H1 (cell line): ENCODE measurements at regions not wholly inside any gene's neighbourhood (a gene's known extent, or its start where the extent isn't known, plus 50 kb on each side); places are given as distances from the start of the nearest gene placed in this dataset.

Experiments used
- CTCF ChIA-PET: fragments of 300-600 bp; sonication (Branson Sonifier 250); formaldehyde crosslinking; loops from one replicate; lab custom pipeline; 2021; ENCODE audit not compliant: partially characterized antibody; lab: Charles Lee
- POLR2A ChIA-PET: fragments of 300-600 bp; sonication (Branson Sonifier 250); formaldehyde crosslinking; loops from one replicate; lab custom pipeline; 2021; ENCODE audit warnings: inconsistent platforms; ENCODE audit not compliant: partially characterized antibody; lab: Charles Lee
- DNase-seq, 2 experiments: peaks; one replicate each; pipeline versions ENCODE4 v3.0.0 to v3.0.0-alpha.2; 2010 to 2022; ENCODE audit warnings: low spot score in 2 of 2, low read depth in 1 of 2, mixed read lengths in 1 of 2
- FAIRE-seq: peaks from 2 replicates; lab custom pipeline; 2011; peaks lifted over from hg19 to GRCh38; lab: Jason Lieb, UNC
- H2AFZ ChIP-seq: 2 replicates; pipeline ENCODE4 v1.8.1; 2012; ENCODE audit warnings: low read length, inconsistent platforms
- H2AK5ac ChIP-seq: 2 replicates; pipeline ENCODE4 v1.6.1; 2013; ENCODE audit warnings: low read depth, low read length
- H2BK120ac ChIP-seq: replicated peaks from 2 replicates; pipeline ENCODE3; 2013; ENCODE audit warnings: low read depth, low read length, inconsistent platforms
- H2BK12ac ChIP-seq: 2 replicates; pipeline ENCODE4 v1.6.1; 2013; ENCODE audit warnings: low read depth, low read length
- H2BK15ac ChIP-seq: 2 replicates; pipeline ENCODE4 v1.6.1; 2013; ENCODE audit warnings: low read length
- H2BK20ac ChIP-seq: 2 replicates; pipeline ENCODE4 v1.6.1; 2013; ENCODE audit warnings: low read length
- H2BK5ac ChIP-seq: 2 replicates; pipeline ENCODE4 v1.6.1; 2013; ENCODE audit warnings: low read depth, low read length
- H3K14ac ChIP-seq: 2 replicates; pipeline ENCODE4 v1.6.1; 2013; ENCODE audit warnings: inconsistent platforms; ENCODE audit not compliant: insufficient read length
- H3K18ac ChIP-seq: 2 replicates; pipeline ENCODE4 v1.6.1; 2013; ENCODE audit warnings: low read length; ENCODE audit errors: extremely low read depth
- H3K23ac ChIP-seq: 2 replicates; pipeline ENCODE4 v1.6.1; 2013; ENCODE audit warnings: inconsistent platforms; ENCODE audit not compliant: insufficient read length
- H3K23me2 ChIP-seq: 2 replicates; pipeline ENCODE4 v1.6.1; 2013; ENCODE audit warnings: low read depth, low read length
- H3K27ac ChIP-seq: 2 replicates; pipeline ENCODE4 v1.6.1; 2011; ENCODE audit warnings: low read depth, low read length, inconsistent platforms
- H3K27me3 ChIP-seq, 4 experiments: replicated peaks in 1 of 4; 1 replicate in 1 of 4; 2 replicates in 3 of 4; pipeline versions ENCODE4 v1.6.1 to v1.8.1; 2011 to 2013; ENCODE audit warnings: low read length in 3 of 4, mild to moderate bottlenecking in 3 of 4, inconsistent platforms in 2 of 4, mixed read lengths in 2 of 4, moderate library complexity in 1 of 4; ENCODE audit not compliant: control insufficient read depth in 3 of 4, insufficient read depth in 3 of 4; ENCODE audit errors: extremely low read depth in 1 of 4
- H3K36me3 ChIP-seq, 4 experiments: 2 replicates each; pipeline versions ENCODE4 v1.6.1 to v1.8.1; 2011 to 2013; ENCODE audit warnings: mild to moderate bottlenecking in 4 of 4, low read length in 3 of 4, moderate library complexity in 2 of 4, control low read depth in 1 of 4, inconsistent platforms in 1 of 4; ENCODE audit not compliant: insufficient read depth in 4 of 4, control insufficient read depth in 2 of 4
- H3K4ac ChIP-seq: replicated peaks from 2 replicates; pipeline ENCODE3; 2013; ENCODE audit warnings: low read length, low read depth, mixed read lengths, inconsistent platforms; ENCODE audit not compliant: insufficient read length
- H3K4me1 ChIP-seq, 4 experiments: replicated peaks in 1 of 4; 1 replicate in 1 of 4; 2 replicates in 3 of 4; pipeline versions ENCODE4 v1.6.1 to v1.8.1; 2011 to 2013; ENCODE audit warnings: low read length in 3 of 4, inconsistent platforms in 2 of 4, mixed read lengths in 1 of 4; ENCODE audit not compliant: insufficient read depth in 4 of 4, control insufficient read depth in 3 of 4
- H3K4me2 ChIP-seq, 2 experiments: 2 replicates each; pipeline versions ENCODE4 v1.6.1 to v1.8.1; 2011 to 2013; ENCODE audit warnings: low read depth in 2 of 2, low read length in 2 of 2, control low read depth in 1 of 2, inconsistent platforms in 1 of 2, mild to moderate bottlenecking in 1 of 2; ENCODE audit not compliant: insufficient read depth in 1 of 2
- H3K4me3 ChIP-seq, 4 experiments: fragments of 200-600, 300-600 bp in 1 of 4; sonication (generic), shearing (Covaris generic), sonication (Bioruptor Twin) in 1 of 4; 2 replicates each; pipeline versions ENCODE4 v1.5.1 to v1.8.1; 2011 to 2016; ENCODE audit warnings: low read length in 4 of 4, low read depth in 3 of 4, control low read depth in 2 of 4, inconsistent platforms in 2 of 4, mild to moderate bottlenecking in 2 of 4, mixed read lengths in 1 of 4, moderate library complexity in 1 of 4; ENCODE audit not compliant: insufficient read depth in 2 of 4; ENCODE audit errors: extremely low read depth in 1 of 4
- H3K56ac ChIP-seq: replicated peaks from 2 replicates; pipeline ENCODE3; 2013; ENCODE audit warnings: low read depth, mild to moderate bottlenecking, mixed read lengths, low read length, inconsistent platforms; ENCODE audit not compliant: insufficient read length
- H3K79me1 ChIP-seq: 2 replicates; pipeline ENCODE4 v1.6.1; 2013; ENCODE audit warnings: low read depth, low read length, control low read depth
- H3K79me2 ChIP-seq, 2 experiments: 2 replicates each; pipeline versions ENCODE4 v1.6.1 to v1.8.1; 2012 to 2013; ENCODE audit warnings: low read length in 2 of 2, mild to moderate bottlenecking in 2 of 2, inconsistent platforms in 1 of 2; ENCODE audit not compliant: insufficient read depth in 2 of 2, control insufficient read depth in 1 of 2
- H3K9ac ChIP-seq, 4 experiments: replicated peaks in 1 of 4; 1 replicate in 1 of 4; 2 replicates in 3 of 4; pipeline versions ENCODE4 v1.6.1 to v1.8.1; 2011 to 2013; ENCODE audit warnings: low read depth in 3 of 4, low read length in 3 of 4, control low read depth in 2 of 4, mild to moderate bottlenecking in 2 of 4, moderate library complexity in 2 of 4, inconsistent platforms in 1 of 4; ENCODE audit errors: extremely low read depth in 1 of 4
- H3K9me3 ChIP-seq, 2 experiments: 2 replicates each; pipeline versions ENCODE4 v1.6.1 to v1.8.1; 2012 to 2013; ENCODE audit warnings: mild to moderate bottlenecking in 2 of 2, moderate library complexity in 2 of 2, control low read depth in 1 of 2, inconsistent platforms in 1 of 2, low read depth in 1 of 2, low read length in 1 of 2, mixed read lengths in 1 of 2; ENCODE audit not compliant: insufficient read depth in 2 of 2
- H4K20me1 ChIP-seq, 2 experiments: replicated peaks in 1 of 2; 2 replicates each; pipeline versions ENCODE3 to v1.8.1; 2011 to 2013; ENCODE audit warnings: inconsistent platforms in 2 of 2, low read length in 2 of 2, mild to moderate bottlenecking in 1 of 2; ENCODE audit not compliant: insufficient read depth in 2 of 2, control insufficient read depth in 1 of 2
- H4K5ac ChIP-seq: 2 replicates; pipeline ENCODE4 v1.6.1; 2013; ENCODE audit warnings: low read length, low read depth, mixed read lengths, inconsistent platforms; ENCODE audit not compliant: insufficient read length
- H4K8ac ChIP-seq: 2 replicates; pipeline ENCODE4 v1.8.0; 2013; ENCODE audit warnings: mild to moderate bottlenecking, moderate library complexity, low read length, inconsistent platforms; ENCODE audit not compliant: insufficient read depth; ENCODE audit errors: extremely low read depth
- H4K91ac ChIP-seq: replicated peaks from 2 replicates; pipeline ENCODE3; 2013; ENCODE audit warnings: low read length, mixed read lengths, inconsistent platforms; ENCODE audit not compliant: insufficient read length
- MAFK ChIP-seq: IDR thresholded peaks from 2 replicates; pipeline ENCODE4 v1.6.1; 2012; ENCODE audit warnings: low read depth, mild to moderate bottlenecking, improper control_type of control experiment, low read length
- SIN3A ChIP-seq, 2 experiments: IDR thresholded peaks in 1 of 2; conservative IDR thresholded peaks in 1 of 2; 2 replicates each; pipeline ENCODE4 v1.6.1; 2011 to 2012; ENCODE audit warnings: low read length in 2 of 2, improper control_type of control experiment in 1 of 2, low read depth in 1 of 2, mild to moderate bottlenecking in 1 of 2
- SIRT6 ChIP-seq: IDR thresholded peaks from one replicate; pipeline ENCODE4 v1.7.1; 2012; ENCODE audit warnings: low read length, inconsistent platforms
- TBP ChIP-seq: IDR thresholded peaks from 2 replicates; pipeline ENCODE4 v1.6.1; 2011; ENCODE audit warnings: low read depth, low read length, improper control_type of control experiment
- TEAD4 ChIP-seq: IDR thresholded peaks from 2 replicates; pipeline ENCODE4 v1.6.1; 2012; ENCODE audit warnings: low read depth, low read length, inconsistent platforms, mixed read lengths
- WGBS, 2 experiments: shearing (Covaris generic) in 1 of 2; methylation state at CpG; one replicate each; pipeline versions ENCODE4 v1.1.6 to v1.1.7; 2013 to 2015; ENCODE audit warnings: low lambda C conversion rate in 2 of 2, mixed read lengths in 2 of 2, inconsistent platforms in 1 of 2, low coverage in 1 of 2, missing lambda C conversion rate in 1 of 2; ENCODE audit not compliant: insufficient replicate concordance in 2 of 2, insufficient coverage in 1 of 2, insufficient read length in 1 of 2; ENCODE audit errors: extremely low coverage in 1 of 2, missing lambda C conversion rate in 1 of 2; 5-methylcytosine and 5-hydroxymethylcytosine counted together

DNA sequence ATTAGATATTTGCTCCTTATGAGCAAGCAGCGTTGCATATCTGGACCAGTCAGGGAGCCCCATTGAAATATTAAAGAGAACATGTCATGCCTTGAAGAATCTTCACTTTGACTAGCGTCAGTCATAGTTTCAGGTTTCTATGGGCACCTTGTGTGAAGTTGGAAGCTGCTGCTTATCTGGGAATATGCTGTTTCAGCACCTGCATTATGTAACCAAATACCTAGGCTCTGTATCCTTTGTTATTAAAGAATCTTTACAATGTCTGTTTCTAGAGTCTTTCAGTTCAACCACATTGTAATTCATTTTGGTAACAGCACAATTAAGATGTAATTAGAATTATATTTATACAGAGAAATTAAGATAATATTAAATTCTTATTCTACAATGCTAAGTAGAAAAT is 818.8 kb upstream of the TYRP1 start:
- Histone ChIP-seq H3K4me3 (no peak overlapping the region), H4K8ac (no peak overlapping the region), H2AK5ac (no peak overlapping the region), H3K27ac (no peak overlapping the region), H3K36me3 (no peaks in the 10 kb centered on the region), H3K9ac (no peak overlapping the region), H3K79me2 (no peaks in the 10 kb centered on the region), H3K14ac (no peak overlapping the region), H2BK15ac (no peak overlapping the region), H3K56ac (no peak overlapping the region), H3K4me2 (0 out of 4 replicates have a peak overlapping the region, but pooled peaks of 1 of the 2 experiments have one; percentile 14), H2BK12ac (no peak overlapping the region), H3K4ac (no peak overlapping the region), H2BK120ac (no peak overlapping the region), H3K23ac (no peak overlapping the region), H4K5ac (no peak overlapping the region), H2BK5ac (no peak overlapping the region), H4K20me1 (no peaks in the 10 kb centered on the region), H4K91ac (no peak overlapping the region), H3K27me3 (no peaks in the 10 kb centered on the region), H3K9me3 (no peaks in the 10 kb centered on the region), H3K4me1 (peaks cover 0 to 5% (median 0%) of the 10 kb centered on the region in 4 experiments; a peak in 1 of 7 replicates), H2AFZ (no peak overlapping the region), H3K23me2 (no peaks in the 10 kb centered on the region), H3K79me1 (no peaks in the 10 kb centered on the region), H3K18ac (peak overlapping the region; percentile 5; the same call in 1 of the 2 replicates), H2BK20ac (no peak overlapping the region)
- ChIA-PET POLR2A (no interaction called here), CTCF (no interaction called here)
- TF ChIP-seq SIRT6 (no peak), MAFK (peak; percentile 65), SIN3A (conservative IDR thresholded peaks at IDR 0.05 in 1 of 2, IDR thresholded peaks at IDR 0.05 in 1 of 2; ENCODE audit: low read depth in 1 of 2, low read length in 2 of 2) (no peak), TEAD4 (0 out of 2 replicates have a peak, but pooled peaks have one; percentile 13), TBP (no peak)
- 65% methylated on average over 2 of the region's 2 CpGs; no CpG with 5 or more reads in 1 of the 2 experiments for WGBS, 2 experiments
- no peak for DNase-seq
- FAIRE-seq, result no peak
